ENCODE measurements at regions not wholly inside any gene's neighbourhood (a gene's known extent, or its start where the extent isn't known, plus 50 kb on each side); places are given as distances from the start of the nearest gene placed in this dataset.

- no peaks in the 10 kb centered on the region for H3K36me3 ChIP-seq (ENCODE audit: low read depth)
- H3K9me3 ChIP-seq: no peaks in the 10 kb centered on the region
These were observed 124.4 kb downstream of the NAF1 start for GRCh38 chr4:163042306-163042705.

GRCh38 chr4:163017135-163017534 is 149.6 kb downstream of the NAF1 start:
- no peak overlapping the region for H3K4me3 ChIP-seq
- intact Hi-C loops (cut with DNase I, micrococcal nuclease): no loop called here
- peaks cover 2% of the 10 kb centered on the region for H3K4me1 ChIP-seq (ENCODE audit: low read depth)
- no peak for DNase-seq
- TF ChIP-seq, protein P1, sequence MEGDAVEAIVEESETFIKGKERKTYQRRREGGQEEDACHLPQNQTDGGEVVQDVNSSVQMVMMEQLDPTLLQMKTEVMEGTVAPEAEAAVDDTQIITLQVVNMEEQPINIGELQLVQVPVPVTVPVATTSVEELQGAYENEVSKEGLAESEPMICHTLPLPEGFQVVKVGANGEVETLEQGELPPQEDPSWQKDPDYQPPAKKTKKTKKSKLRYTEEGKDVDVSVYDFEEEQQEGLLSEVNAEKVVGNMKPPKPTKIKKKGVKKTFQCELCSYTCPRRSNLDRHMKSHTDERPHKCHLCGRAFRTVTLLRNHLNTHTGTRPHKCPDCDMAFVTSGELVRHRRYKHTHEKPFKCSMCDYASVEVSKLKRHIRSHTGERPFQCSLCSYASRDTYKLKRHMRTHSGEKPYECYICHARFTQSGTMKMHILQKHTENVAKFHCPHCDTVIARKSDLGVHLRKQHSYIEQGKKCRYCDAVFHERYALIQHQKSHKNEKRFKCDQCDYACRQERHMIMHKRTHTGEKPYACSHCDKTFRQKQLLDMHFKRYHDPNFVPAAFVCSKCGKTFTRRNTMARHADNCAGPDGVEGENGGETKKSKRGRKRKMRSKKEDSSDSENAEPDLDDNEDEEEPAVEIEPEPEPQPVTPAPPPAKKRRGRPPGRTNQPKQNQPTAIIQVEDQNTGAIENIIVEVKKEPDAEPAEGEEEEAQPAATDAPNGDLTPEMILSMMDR (IDR thresholded peaks at IDR 0.05): no peak
- no peaks in the 10 kb centered on the region for H3K36me3 ChIP-seq (ENCODE audit: low read depth)
- no peak for ATAC-seq
- no peaks in the 10 kb centered on the region for H3K9me3 ChIP-seq

More at GRCh38 chr4:163042306-163042705, 124.4 kb downstream of the NAF1 start:
- ATAC-seq (no peak), DNase-seq (no peak)
- no peaks in the 10 kb centered on the region for H3K4me1 ChIP-seq (ENCODE audit: low read depth)
- TF ChIP-seq, protein P1 (IDR thresholded peaks at IDR 0.05): no peak
- intact Hi-C loops (cut with DNase I, micrococcal nuclease): loop anchor here in 1 of 2 donors (10.0 kb wide), 1 partner anchor 292 kb away; the partner anchor contains the start of gene NPY1R
- no peak overlapping the region for H3K4me3 ChIP-seq

- ATAC-seq (no peak), DNase-seq (no peak)
- intact Hi-C loops (cut with DNase I, micrococcal nuclease): no loop called here
- peaks cover 3% of the 10 kb centered on the region for H3K4me1 ChIP-seq (ENCODE audit: low read depth)
- H3K36me3 ChIP-seq (ENCODE audit: low read depth): no peaks in the 10 kb centered on the region
- TF ChIP-seq, protein P1 (IDR thresholded peaks at IDR 0.05): no peak
- no peak overlapping the region for H3K4me3 ChIP-seq
- no peaks in the 10 kb centered on the region for H3K9me3 ChIP-seq
These were observed 153.9 kb downstream of the NAF1 start for GRCh38 chr4:163012816-163013215.

- no peaks in the 10 kb centered on the region for H3K36me3 ChIP-seq (ENCODE audit: low read depth)
- intact Hi-C loops (cut with DNase I, micrococcal nuclease): no loop called here
- no peak for ATAC-seq
- H3K9me3 ChIP-seq: peaks cover 3% of the 10 kb centered on the region
- H3K4me3 ChIP-seq: no peak overlapping the region
- TF ChIP-seq, protein P1 (IDR thresholded peaks at IDR 0.05): no peak
- H3K4me1 ChIP-seq (ENCODE audit: low read depth): no peaks in the 10 kb centered on the region
- DNase-seq: no peak
These were observed 162.7 kb downstream of the NAF1 start for GRCh38 chr4:163003979-163004378.

DNA sequence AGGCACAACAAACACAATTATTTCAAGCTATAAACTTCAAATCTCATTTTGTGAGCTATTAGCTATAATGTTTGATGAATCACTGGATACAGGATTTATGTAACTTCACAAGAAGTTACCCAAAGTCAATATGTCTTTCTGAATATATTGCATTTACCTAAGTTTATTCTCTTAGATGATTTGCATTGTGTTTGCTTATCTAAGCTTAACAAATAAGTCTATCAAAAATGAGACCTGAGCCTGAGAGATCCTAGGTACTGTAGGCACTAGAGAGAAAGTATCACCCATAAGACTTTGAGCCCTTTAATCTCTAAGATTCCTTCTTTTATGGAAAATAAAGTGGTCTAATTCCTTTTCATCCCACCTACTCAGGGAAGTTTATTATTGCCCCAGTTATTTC is 178.2 kb downstream of the NAF1 start:
- ATAC-seq: no peak
- Histone ChIP-seq H3K9me3 (no peaks in the 10 kb centered on the region), H3K4me3 (no peak overlapping the region), H3K36me3 (ENCODE audit: low read depth) (no peaks in the 10 kb centered on the region), H3K4me1 (ENCODE audit: low read depth) (no peaks in the 10 kb centered on the region)
- TF ChIP-seq, protein P1 (IDR thresholded peaks at IDR 0.05): no peak
- intact Hi-C loops (cut with DNase I, micrococcal nuclease): no loop called here
- no peak for DNase-seq

GRCh38 chr4:162985131-162985530 is 181.6 kb downstream of the NAF1 start:
- Histone ChIP-seq H3K36me3 (ENCODE audit: low read depth) (no peaks in the 10 kb centered on the region), H3K4me1 (ENCODE audit: low read depth) (no peaks in the 10 kb centered on the region), H3K4me3 (no peak overlapping the region), H3K9me3 (no peaks in the 10 kb centered on the region)
- ATAC-seq (no peak), DNase-seq (no peak)
- TF ChIP-seq, protein P1 (IDR thresholded peaks at IDR 0.05): no peak
- intact Hi-C loops (cut with DNase I, micrococcal nuclease): no loop called here
